ENCODE measurements at regions not wholly inside any gene's neighbourhood (a gene's known extent, or its start where the extent isn't known, plus 50 kb on each side); places are given as distances from the start of the nearest gene placed in this dataset.

- peak; percentile 39 for DNase-seq (ENCODE audit: low read depth, low spot score)
These were observed 241.5 kb upstream of the SP8 start for GRCh38 chr7:21028186-21028585.

DNA sequence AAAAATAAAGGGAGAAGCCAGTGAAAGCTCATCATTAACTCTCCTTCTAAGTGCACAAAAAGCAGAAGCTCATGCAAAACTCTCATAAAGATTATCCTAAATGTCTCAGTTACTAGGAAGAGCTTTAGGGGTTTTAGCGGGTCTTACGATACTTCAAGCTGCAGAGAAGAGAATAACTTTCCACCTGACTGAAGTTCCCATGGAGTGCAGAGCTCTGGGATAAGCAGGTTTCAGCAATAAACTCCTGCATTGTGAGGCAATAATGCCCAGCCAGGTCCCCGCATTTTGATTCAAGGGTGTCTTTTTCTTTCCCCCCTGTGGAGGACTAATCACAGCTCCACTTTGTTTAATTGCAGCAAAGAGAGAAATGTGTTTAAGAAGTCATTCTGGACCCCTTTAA is 241.9 kb upstream of the SP8 start:
- no peak for DNase-seq (ENCODE audit: low read depth, low spot score)

DNA sequence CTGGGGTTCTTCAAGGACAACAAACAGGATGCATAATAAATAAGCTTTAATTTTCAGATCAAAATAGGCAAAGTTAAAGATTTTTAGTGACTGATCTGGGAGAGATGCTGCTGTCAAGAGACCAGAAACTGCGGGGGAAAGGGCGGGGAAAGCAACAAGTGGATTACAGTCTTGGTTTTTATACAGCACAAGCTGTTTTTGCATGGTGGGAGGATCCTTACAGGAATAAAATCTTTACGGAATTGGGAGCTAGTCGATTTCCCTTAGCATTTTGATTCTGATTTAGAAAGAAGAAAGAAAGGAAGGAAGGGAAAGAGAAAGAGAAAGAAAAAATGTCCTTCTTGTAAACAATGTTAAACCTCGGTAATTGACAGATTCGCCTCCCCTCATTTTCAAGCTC is 242.3 kb upstream of the SP8 start:
- DNase-seq (ENCODE audit: low read depth, low spot score): no peak

GRCh38 chr7:21030237-21030871 is 243.7 kb upstream of the SP8 start:
- peak; percentile 66 for DNase-seq (ENCODE audit: low read depth, low spot score)

DNA sequence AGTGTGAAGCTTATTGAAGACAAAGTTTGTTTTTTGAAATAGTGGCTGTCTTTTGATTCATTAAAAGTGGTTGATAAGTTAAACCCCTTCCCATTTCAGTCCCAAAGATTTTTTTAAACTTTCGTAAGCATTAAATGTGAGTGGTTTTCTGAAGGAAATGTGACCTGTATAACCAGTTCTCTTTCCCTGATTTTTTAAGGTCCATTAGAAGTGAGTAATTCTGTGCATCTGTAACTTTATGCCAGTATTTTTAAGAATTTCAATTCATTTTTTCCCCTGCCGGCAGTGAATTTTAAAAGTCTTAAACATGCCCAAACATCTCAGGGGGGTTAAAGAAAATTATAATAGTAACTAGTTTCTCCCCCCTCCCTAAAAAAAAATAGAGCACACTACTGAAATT is 254.6 kb upstream of the SP8 start:
- no peak for DNase-seq (ENCODE audit: low read depth, low spot score)

GRCh38 chr7:21041666-21042065 is 255.0 kb upstream of the SP8 start:
- DNase-seq (ENCODE audit: low read depth, low spot score): peak; percentile 63

DNA sequence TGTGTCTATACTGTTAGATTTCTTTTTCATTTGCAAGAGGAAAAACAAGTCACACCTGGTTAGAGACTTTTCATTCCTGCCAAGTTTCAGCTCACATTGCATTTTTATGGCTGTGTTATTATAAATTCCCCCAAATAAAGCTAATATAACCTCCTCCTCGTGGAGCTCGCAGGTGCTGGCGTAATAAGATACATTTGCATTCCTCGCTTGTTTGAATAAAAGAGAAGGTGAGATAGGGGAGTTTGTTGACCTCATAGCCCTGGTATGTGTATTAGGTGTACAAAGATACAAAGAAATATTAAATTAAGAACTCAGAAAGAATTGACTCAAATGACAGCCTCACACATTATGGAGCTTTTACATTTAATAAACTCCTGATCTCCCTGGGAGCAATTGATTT is 257.7 kb upstream of the SP8 start:
- no peak for DNase-seq (ENCODE audit: low read depth, low spot score)

DNA sequence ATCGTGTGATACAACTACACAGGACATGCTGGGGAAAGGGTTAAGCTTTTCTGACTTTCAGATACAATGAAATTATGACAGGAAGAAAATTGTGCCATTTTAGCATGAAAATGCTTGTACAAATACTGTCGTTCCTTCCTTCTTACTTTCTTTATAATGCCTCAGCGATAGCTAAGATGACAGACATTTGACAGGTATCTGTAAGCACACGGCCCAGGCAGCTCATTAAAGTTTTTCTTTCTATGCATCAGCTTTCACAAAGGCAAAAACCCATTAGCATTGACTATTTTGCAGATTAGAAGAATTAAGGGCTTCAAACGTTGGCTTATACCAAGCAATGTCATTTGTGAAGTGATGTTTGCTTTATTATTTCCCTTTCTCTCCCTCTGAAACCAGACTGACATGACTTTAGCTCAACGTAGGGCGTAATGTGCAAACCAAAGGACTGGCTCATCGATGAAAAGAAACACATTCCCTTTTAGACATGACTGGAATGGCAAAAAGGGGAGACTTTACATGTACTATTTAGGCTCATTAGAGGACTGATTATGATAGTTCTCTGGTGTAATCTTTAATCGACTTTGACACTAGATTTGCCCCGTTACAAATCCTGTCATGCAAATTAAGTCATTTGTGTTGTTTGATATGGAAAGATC is 258.4 kb upstream of the SP8 start:
- no peak for DNase-seq (ENCODE audit: low read depth, low spot score)

GRCh38 chr7:21051865-21052264 is 265.2 kb upstream of the SP8 start:
- no peak for DNase-seq (ENCODE audit: low read depth, low spot score)

- no peak for DNase-seq (ENCODE audit: low read depth, low spot score)
These were observed 267.9 kb upstream of the SP8 start for GRCh38 chr7:21054427-21055112.

DNA sequence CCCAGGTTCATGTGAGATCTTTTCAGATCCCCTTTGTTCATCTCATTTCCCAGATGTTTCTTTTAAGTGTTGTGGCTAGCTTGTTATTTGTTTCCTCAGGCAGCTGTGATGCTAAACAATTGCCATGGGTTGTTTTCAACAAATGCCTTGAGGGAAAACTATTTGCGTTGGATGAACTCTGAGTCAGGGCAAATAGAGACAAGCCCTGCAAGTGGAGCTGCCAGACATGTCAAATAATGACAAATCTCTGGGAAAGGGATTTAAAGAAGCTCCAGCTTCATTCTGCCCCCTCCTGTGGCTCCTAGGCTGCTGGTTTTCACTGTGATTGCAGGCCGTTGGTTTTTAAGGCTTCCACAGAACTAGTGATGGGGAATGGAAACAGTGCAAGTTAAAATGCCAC is 272.4 kb upstream of the SP8 start:
- DNase-seq (ENCODE audit: low read depth, low spot score): peak; percentile 52

- no peak for DNase-seq (ENCODE audit: low read depth, low spot score)
These were observed 276.4 kb upstream of the SP8 start for GRCh38 chr7:21063106-21063505.

- DNase-seq (ENCODE audit: low read depth, low spot score): no peak
These were observed 278.3 kb upstream of the SP8 start for GRCh38 chr7:21064698-21065648.

GRCh38 chr7:21066221-21066620 is 279.5 kb upstream of the SP8 start:
- no peak for DNase-seq (ENCODE audit: low read depth, low spot score)

DNA sequence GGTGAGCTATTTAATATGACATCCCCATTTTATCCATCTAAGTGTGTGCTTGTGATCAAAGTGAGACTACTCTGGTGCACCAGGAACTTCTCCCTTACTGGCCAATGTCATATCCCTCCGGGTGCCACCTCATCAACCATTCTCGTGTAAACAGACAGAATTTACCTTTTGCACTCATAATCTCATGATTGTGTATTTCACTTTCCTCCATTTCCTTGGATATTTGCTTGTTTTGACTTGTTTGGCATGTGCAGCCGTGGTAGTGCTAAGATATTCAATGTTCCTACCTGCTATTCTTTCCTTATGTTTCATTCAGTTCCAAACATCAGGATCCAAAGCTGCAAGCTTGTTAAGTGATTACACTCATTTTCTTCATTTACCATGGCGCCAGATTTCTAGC is 280.5 kb upstream of the SP8 start:
- no peak for DNase-seq (ENCODE audit: low read depth, low spot score)

DNA sequence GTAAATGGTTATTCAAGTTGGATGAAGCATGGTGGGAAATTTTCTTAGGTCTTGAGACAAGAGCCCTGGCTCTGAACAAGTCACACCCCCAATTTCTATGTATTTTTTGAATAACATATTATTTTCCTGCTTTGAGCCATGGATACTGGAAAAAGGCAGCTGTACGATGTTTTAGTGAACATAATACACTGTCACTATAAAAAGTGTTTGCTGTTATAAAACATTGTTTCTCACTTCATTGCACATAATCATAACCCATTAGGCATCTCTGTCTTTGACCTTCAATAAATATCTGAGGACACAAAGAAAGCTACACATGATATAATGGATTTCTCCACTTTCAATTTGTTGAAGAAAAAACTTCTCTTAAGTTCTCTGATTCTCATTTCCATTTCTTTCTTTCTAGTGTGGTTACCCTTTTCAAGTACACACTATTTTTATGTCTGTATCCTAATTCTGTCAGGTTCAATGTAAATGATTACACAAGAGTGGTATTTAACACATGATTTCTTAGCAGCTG is 283.9 kb upstream of the SP8 start:
- no peak for DNase-seq (ENCODE audit: low read depth, low spot score)

- DNase-seq (ENCODE audit: low read depth, low spot score): no peak
These were observed 285.1 kb upstream of the SP8 start for GRCh38 chr7:21071561-21072501.

GRCh38 chr7:21076054-21076453 is 289.4 kb upstream of the SP8 start:
- no peak for DNase-seq (ENCODE audit: low read depth, low spot score)

DNA sequence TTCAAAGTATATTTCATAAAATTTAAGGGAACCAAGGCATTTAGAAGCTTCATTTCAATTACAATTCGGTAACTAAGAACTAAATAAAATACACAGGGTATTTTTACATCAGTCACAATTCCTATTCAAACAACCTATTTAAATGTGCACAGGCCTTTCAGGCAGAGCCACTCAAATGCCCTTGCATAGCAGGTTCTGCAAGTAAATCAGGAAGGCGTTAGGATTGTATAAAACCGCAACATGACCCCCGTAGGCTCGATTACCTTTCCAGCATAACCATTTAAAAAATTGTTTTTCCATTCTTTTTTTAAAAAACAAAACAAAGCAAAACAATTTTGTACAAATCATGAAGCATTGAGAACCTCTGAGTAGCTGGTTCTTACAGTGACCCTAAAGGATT is 289.9 kb upstream of the SP8 start:
- no peak for DNase-seq (ENCODE audit: low read depth, low spot score)

- no peak for DNase-seq (ENCODE audit: low read depth, low spot score)
These were observed 290.9 kb upstream of the SP8 start for GRCh38 chr7:21077602-21078001.

- no peak for DNase-seq (ENCODE audit: low read depth, low spot score)
These were observed 297.6 kb upstream of the SP8 start for GRCh38 chr7:21084286-21084685.
